WTC11 (cell line): ENCODE measurements at regions not wholly inside any gene's neighbourhood (a gene's known extent, or its start where the extent isn't known, plus 50 kb on each side); places are given as distances from the start of the nearest gene placed in this dataset.

ENCODE experiments used
- ATAC-seq: fragments of 200-7000 bp; cut with Tn5 transposase; 2 replicates; pipeline ENCODE4 v1.10.0; 2021; ENCODE audit warnings: mild to moderate bottlenecking, moderate library complexity
- CTCF ChIA-PET: fragments of 300-600 bp; sonication (Branson Sonifier 250); formaldehyde crosslinking; loops from one replicate; lab custom pipeline; 2021; ENCODE audit warnings: antibody characterized with exemption; lab: Charles Lee
- POLR2A ChIA-PET: fragments of 350-600 bp; sonication (Branson Sonifier 250); formaldehyde crosslinking; loops from one replicate; lab custom pipeline; 2021; ENCODE audit warnings: antibody characterized with exemption; lab: Charles Lee
- DNase-seq: peaks from one replicate; pipeline ENCODE4 v3.0.0; 2021; ENCODE audit warnings: low spot score
- H3K27ac Mint-ChIP-seq: 2 replicates; pipeline ENCODE4 v1.8.0; 2021; ENCODE audit warnings: mixed read lengths
- H3K27me3 Mint-ChIP-seq: 2 replicates; pipeline ENCODE4 v1.8.0; 2021; ENCODE audit warnings: low read depth, mild to moderate bottlenecking, moderate library complexity, mixed read lengths
- H3K36me3 Mint-ChIP-seq: 2 replicates; pipeline ENCODE4 v1.8.0; 2021; ENCODE audit warnings: mixed read lengths
- H3K4me1 Mint-ChIP-seq: 2 replicates; pipeline ENCODE4 v1.8.0; 2022; ENCODE audit warnings: mixed read lengths
- H3K4me3 Mint-ChIP-seq: 2 replicates; pipeline ENCODE4 v1.8.0; 2021; ENCODE audit warnings: mild to moderate bottlenecking, moderate library complexity, mixed read lengths
- H3K9me3 Mint-ChIP-seq: 2 replicates; pipeline ENCODE4 v1.8.0; 2021; ENCODE audit warnings: mixed read lengths
- CBFB ChIP-seq: sonication (generic); formaldehyde crosslinking; IDR thresholded peaks from 2 replicates; pipeline ENCODE4 v1.8.1; 2022; ENCODE audit warnings: mild to moderate bottlenecking, low read depth, missing genetic modification reagents
- CREM ChIP-seq: sonication (generic); formaldehyde crosslinking; IDR thresholded peaks from 2 replicates; pipeline ENCODE4 v1.8.1; 2022; ENCODE audit warnings: mild to moderate bottlenecking, missing genetic modification reagents, moderate library complexity
- CTCF ChIP-seq: fragments of 200-600 bp; IDR thresholded peaks from 2 replicates; pipeline ENCODE4 v1.8.0; 2022; ENCODE audit warnings: antibody characterized with exemption
- E2F5 ChIP-seq: sonication (generic); formaldehyde crosslinking; IDR thresholded peaks from 2 replicates; pipeline ENCODE4 v1.8.1; 2022; ENCODE audit warnings: mild to moderate bottlenecking, moderate library complexity, missing genetic modification reagents
- ERG ChIP-seq: fragments of 250-450 bp; sonication (Bioruptor Pico); IDR thresholded peaks from 2 replicates; pipeline ENCODE4 v1.8.0; 2021; ENCODE audit warnings: mild to moderate bottlenecking
- ETV6 ChIP-seq: sonication (generic); formaldehyde crosslinking; IDR thresholded peaks from 2 replicates; pipeline ENCODE4 v1.8.1; 2022; ENCODE audit warnings: mild to moderate bottlenecking, missing genetic modification reagents
- FOXJ3 ChIP-seq: sonication (generic); formaldehyde crosslinking; IDR thresholded peaks from 2 replicates; pipeline ENCODE4 v1.9.0; 2021; ENCODE audit warnings: missing genetic modification reagents, mild to moderate bottlenecking, borderline replicate concordance
- GTF2I ChIP-seq: fragments of 250-450 bp; sonication (Bioruptor Pico); conservative IDR thresholded peaks from 2 replicates; pipeline ENCODE4 v1.4.0; 2021; ENCODE audit warnings: mild to moderate bottlenecking
- JUN ChIP-seq: sonication (generic); formaldehyde crosslinking; IDR thresholded peaks from 2 replicates; pipeline ENCODE4 v1.8.0; 2023; ENCODE audit warnings: mild to moderate bottlenecking, missing genetic modification reagents
- SOX15 ChIP-seq: fragments of 250-450 bp; sonication (Bioruptor Pico); IDR thresholded peaks from 2 replicates; pipeline ENCODE4 v1.9.0; 2021; ENCODE audit warnings: mild to moderate bottlenecking
- SP1 ChIP-seq: sonication (generic); formaldehyde crosslinking; conservative IDR thresholded peaks from 2 replicates; pipeline ENCODE4 v1.8.1; 2022; ENCODE audit warnings: missing genetic modification reagents
- ZNF121 ChIP-seq: sonication (generic); formaldehyde crosslinking; IDR thresholded peaks from 2 replicates; pipeline ENCODE4 v1.8.0; 2023; ENCODE audit warnings: missing genetic modification reagents
- ZNF138 ChIP-seq: sonication (generic); formaldehyde crosslinking; conservative IDR thresholded peaks from 2 replicates; pipeline ENCODE4 v1.8.1; 2022; ENCODE audit warnings: mild to moderate bottlenecking, moderate library complexity, missing genetic modification reagents
- ZNF425 ChIP-seq: fragments of 250-450 bp; sonication (Bioruptor Pico); conservative IDR thresholded peaks from 2 replicates; pipeline ENCODE4 v1.9.0; 2021; ENCODE audit warnings: mild to moderate bottlenecking
- ZNF671 ChIP-seq: fragments of 250-450 bp; sonication (Bioruptor Pico); IDR thresholded peaks from 2 replicates; pipeline ENCODE4 v1.8.0; 2021; ENCODE audit warnings: mild to moderate bottlenecking
- TF ChIP-seq, protein P1 (sequence below): sonication (generic); formaldehyde crosslinking; IDR thresholded peaks from 2 replicates; pipeline ENCODE4 v1.8.1; 2023; ENCODE audit warnings: mild to moderate bottlenecking, missing genetic modification reagents, borderline replicate concordance
- TF ChIP-seq, protein P2 (sequence below): sonication (generic); formaldehyde crosslinking; IDR thresholded peaks from 2 replicates; pipeline ENCODE4 v1.8.1; 2022; ENCODE audit warnings: low read depth, missing genetic modification reagents, borderline replicate concordance
- TF ChIP-seq, protein P3 (sequence below): sonication (generic); formaldehyde crosslinking; IDR thresholded peaks from 2 replicates; pipeline ENCODE4 v1.8.0; 2022; ENCODE audit warnings: mild to moderate bottlenecking, missing genetic modification reagents
- TF ChIP-seq, protein P4 (sequence below): sonication (generic); formaldehyde crosslinking; IDR thresholded peaks from 2 replicates; pipeline ENCODE4 v1.8.0; 2023; ENCODE audit warnings: mild to moderate bottlenecking, missing genetic modification reagents
- TF ChIP-seq, protein P5 (sequence below): sonication (generic); formaldehyde crosslinking; conservative IDR thresholded peaks from 2 replicates; pipeline ENCODE4 v1.8.1; 2023; ENCODE audit warnings: mild to moderate bottlenecking, low read depth, missing genetic modification reagents, moderate library complexity

DNA sequence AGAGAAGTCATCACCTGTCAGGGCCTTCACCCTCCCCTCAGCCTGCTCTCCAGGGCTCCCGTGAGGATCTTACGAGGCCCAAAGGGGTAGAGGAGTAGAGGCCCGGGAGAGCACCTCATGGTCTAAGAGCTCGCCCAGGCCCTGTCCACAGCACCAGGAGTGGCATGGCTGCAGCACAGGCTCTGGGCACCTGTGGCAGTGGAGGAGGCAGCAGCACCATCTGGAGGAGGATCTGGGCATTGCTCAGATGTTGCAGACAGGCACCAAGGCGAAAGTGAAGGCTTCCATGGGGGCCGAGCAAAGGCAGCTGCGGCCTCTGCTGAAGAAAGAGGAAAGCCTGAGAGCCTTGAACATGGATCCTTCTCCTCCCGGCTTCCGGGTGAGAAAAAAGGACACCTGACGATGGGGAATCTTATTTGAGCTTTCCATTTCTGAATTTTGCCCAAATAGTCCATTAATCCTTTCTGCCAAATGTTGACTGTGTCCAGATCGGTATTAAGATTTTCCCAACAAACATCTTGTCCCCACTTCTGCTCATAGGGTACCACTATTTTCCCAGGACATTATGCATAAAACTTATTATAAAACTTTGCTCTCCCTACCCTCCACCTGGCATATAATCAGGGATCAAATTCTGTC lies 604.7 kb downstream of the PTPRC start:
- no peaks in the 10 kb centered on the region for H3K27me3 Mint-ChIP-seq
- CTCF ChIA-PET: interaction anchor here (0.6 to 2.3 kb wide), 20 partner anchors 8 to 542 kb away, joined by 3 to 10 read pairs (median 3); no protein-coding TSS in a partner anchor
- H3K4me3 Mint-ChIP-seq: no peak overlapping the region
- ATAC-seq (peak; percentile 100), DNase-seq (peak; percentile 84)
- POLR2A ChIA-PET: no interaction called here
- no peak overlapping the region for H3K27ac Mint-ChIP-seq
- H3K9me3 Mint-ChIP-seq: 0 out of 2 replicates have a peak, but pooled peaks cover 5% of the 10 kb centered on the region
- peaks cover 8% of the 10 kb centered on the region for H3K4me1 Mint-ChIP-seq
- H3K36me3 Mint-ChIP-seq: no peaks in the 10 kb centered on the region
- TF ChIP-seq, protein P1, sequence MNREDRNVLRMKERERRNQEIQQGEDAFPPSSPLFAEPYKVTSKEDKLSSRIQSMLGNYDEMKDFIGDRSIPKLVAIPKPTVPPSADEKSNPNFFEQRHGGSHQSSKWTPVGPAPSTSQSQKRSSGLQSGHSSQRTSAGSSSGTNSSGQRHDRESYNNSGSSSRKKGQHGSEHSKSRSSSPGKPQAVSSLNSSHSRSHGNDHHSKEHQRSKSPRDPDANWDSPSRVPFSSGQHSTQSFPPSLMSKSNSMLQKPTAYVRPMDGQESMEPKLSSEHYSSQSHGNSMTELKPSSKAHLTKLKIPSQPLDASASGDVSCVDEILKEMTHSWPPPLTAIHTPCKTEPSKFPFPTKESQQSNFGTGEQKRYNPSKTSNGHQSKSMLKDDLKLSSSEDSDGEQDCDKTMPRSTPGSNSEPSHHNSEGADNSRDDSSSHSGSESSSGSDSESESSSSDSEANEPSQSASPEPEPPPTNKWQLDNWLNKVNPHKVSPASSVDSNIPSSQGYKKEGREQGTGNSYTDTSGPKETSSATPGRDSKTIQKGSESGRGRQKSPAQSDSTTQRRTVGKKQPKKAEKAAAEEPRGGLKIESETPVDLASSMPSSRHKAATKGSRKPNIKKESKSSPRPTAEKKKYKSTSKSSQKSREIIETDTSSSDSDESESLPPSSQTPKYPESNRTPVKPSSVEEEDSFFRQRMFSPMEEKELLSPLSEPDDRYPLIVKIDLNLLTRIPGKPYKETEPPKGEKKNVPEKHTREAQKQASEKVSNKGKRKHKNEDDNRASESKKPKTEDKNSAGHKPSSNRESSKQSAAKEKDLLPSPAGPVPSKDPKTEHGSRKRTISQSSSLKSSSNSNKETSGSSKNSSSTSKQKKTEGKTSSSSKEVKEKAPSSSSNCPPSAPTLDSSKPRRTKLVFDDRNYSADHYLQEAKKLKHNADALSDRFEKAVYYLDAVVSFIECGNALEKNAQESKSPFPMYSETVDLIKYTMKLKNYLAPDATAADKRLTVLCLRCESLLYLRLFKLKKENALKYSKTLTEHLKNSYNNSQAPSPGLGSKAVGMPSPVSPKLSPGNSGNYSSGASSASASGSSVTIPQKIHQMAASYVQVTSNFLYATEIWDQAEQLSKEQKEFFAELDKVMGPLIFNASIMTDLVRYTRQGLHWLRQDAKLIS (CRISPR knock-in tag): no peak
- TF ChIP-seq ZNF121 (CRISPR knock-in tag) (no peak), ERG (CRISPR knock-in tag) (no peak), E2F5 (no peak), ZNF671 (no peak), CBFB (CRISPR knock-in tag) (no peak), GTF2I (CRISPR knock-in tag) (no peak), SOX15 (CRISPR knock-in tag) (no peak), CREM (no peak), ETV6 (CRISPR knock-in tag) (no peak), FOXJ3 (no peak), SP1 (CRISPR knock-in tag) (0 out of 2 replicates have a peak, but pooled peaks have one; percentile 23), ZNF138 (CRISPR knock-in tag) (no peak), CTCF (peak; percentile 65), ZNF425 (CRISPR knock-in tag) (no peak), JUN (CRISPR knock-in tag) (no peak)
- TF ChIP-seq, protein P2, sequence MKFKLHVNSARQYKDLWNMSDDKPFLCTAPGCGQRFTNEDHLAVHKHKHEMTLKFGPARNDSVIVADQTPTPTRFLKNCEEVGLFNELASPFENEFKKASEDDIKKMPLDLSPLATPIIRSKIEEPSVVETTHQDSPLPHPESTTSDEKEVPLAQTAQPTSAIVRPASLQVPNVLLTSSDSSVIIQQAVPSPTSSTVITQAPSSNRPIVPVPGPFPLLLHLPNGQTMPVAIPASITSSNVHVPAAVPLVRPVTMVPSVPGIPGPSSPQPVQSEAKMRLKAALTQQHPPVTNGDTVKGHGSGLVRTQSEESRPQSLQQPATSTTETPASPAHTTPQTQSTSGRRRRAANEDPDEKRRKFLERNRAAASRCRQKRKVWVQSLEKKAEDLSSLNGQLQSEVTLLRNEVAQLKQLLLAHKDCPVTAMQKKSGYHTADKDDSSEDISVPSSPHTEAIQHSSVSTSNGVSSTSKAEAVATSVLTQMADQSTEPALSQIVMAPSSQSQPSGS (CRISPR knock-in tag): no peak
- TF ChIP-seq, protein P3, sequence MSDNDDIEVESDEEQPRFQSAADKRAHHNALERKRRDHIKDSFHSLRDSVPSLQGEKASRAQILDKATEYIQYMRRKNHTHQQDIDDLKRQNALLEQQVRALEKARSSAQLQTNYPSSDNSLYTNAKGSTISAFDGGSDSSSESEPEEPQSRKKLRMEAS (CRISPR knock-in tag): peak; percentile 39; the same call in 1 of the 2 replicates
- TF ChIP-seq, protein P4, sequence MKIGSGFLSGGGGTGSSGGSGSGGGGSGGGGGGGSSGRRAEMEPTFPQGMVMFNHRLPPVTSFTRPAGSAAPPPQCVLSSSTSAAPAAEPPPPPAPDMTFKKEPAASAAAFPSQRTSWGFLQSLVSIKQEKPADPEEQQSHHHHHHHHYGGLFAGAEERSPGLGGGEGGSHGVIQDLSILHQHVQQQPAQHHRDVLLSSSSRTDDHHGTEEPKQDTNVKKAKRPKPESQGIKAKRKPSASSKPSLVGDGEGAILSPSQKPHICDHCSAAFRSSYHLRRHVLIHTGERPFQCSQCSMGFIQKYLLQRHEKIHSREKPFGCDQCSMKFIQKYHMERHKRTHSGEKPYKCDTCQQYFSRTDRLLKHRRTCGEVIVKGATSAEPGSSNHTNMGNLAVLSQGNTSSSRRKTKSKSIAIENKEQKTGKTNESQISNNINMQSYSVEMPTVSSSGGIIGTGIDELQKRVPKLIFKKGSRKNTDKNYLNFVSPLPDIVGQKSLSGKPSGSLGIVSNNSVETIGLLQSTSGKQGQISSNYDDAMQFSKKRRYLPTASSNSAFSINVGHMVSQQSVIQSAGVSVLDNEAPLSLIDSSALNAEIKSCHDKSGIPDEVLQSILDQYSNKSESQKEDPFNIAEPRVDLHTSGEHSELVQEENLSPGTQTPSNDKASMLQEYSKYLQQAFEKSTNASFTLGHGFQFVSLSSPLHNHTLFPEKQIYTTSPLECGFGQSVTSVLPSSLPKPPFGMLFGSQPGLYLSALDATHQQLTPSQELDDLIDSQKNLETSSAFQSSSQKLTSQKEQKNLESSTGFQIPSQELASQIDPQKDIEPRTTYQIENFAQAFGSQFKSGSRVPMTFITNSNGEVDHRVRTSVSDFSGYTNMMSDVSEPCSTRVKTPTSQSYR (CRISPR knock-in tag): no peak
- TF ChIP-seq, protein P5, sequence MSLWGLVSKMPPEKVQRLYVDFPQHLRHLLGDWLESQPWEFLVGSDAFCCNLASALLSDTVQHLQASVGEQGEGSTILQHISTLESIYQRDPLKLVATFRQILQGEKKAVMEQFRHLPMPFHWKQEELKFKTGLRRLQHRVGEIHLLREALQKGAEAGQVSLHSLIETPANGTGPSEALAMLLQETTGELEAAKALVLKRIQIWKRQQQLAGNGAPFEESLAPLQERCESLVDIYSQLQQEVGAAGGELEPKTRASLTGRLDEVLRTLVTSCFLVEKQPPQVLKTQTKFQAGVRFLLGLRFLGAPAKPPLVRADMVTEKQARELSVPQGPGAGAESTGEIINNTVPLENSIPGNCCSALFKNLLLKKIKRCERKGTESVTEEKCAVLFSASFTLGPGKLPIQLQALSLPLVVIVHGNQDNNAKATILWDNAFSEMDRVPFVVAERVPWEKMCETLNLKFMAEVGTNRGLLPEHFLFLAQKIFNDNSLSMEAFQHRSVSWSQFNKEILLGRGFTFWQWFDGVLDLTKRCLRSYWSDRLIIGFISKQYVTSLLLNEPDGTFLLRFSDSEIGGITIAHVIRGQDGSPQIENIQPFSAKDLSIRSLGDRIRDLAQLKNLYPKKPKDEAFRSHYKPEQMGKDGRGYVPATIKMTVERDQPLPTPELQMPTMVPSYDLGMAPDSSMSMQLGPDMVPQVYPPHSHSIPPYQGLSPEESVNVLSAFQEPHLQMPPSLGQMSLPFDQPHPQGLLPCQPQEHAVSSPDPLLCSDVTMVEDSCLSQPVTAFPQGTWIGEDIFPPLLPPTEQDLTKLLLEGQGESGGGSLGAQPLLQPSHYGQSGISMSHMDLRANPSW: no peak
